Fibroblast of skin of back (primary cell): ENCODE measurements at regions not wholly inside any gene's neighbourhood (a gene's known extent, or its start where the extent isn't known, plus 50 kb on each side); places are given as distances from the start of the nearest gene placed in this dataset.

Experiments used
- DNase-seq: peaks from one replicate; pipeline ENCODE4 v3.0.0-alpha.2; 2013

GRCh38 chr4:175378372-175378771 lies 433.7 kb downstream of the GPM6A start:
- DNase-seq, result no peak

- DNase-seq, result no peak
Measured at GRCh38 chr4:175380841-175381240, 431.2 kb downstream of the GPM6A start.

- DNase-seq, result no peak
Measured at GRCh38 chr4:175385797-175386196, 426.3 kb downstream of the GPM6A start.

GRCh38 chr4:175386776-175387507 lies 425.1 kb downstream of the GPM6A start:
- no peak for DNase-seq

- no peak for DNase-seq
Measured at GRCh38 chr4:175394208-175394607, 417.9 kb downstream of the GPM6A start.

GRCh38 chr4:175405961-175406360 lies 406.1 kb downstream of the GPM6A start:
- DNase-seq, result no peak

- DNase-seq, result no peak
Measured at GRCh38 chr4:175407926-175408325, 404.1 kb downstream of the GPM6A start.

- peak; percentile 27 for DNase-seq
Measured at GRCh38 chr4:175411251-175411650, 400.8 kb downstream of the GPM6A start.

GRCh38 chr4:175412161-175412560 lies 399.9 kb downstream of the GPM6A start:
- DNase-seq, result peak; percentile 31

GRCh38 chr4:175412746-175413145 lies 399.3 kb downstream of the GPM6A start:
- DNase-seq, result peak; percentile 72

GRCh38 chr4:175413561-175413960 lies 398.5 kb downstream of the GPM6A start:
- DNase-seq, result no peak

GRCh38 chr4:175414602-175415001 lies 397.5 kb downstream of the GPM6A start:
- no peak for DNase-seq

GRCh38 chr4:175418516-175418915 lies 393.5 kb downstream of the GPM6A start:
- peak; percentile 60 for DNase-seq

- DNase-seq, result peak; percentile 99
Measured at GRCh38 chr4:175419236-175419718, 392.8 kb downstream of the GPM6A start.

GRCh38 chr4:175421506-175421905 lies 390.6 kb downstream of the GPM6A start:
- peak; percentile 75 for DNase-seq

- peak; percentile 94 for DNase-seq
Measured at GRCh38 chr4:175422331-175422730, 389.7 kb downstream of the GPM6A start.

- DNase-seq, result no peak
Measured at GRCh38 chr4:175424111-175424510, 388.0 kb downstream of the GPM6A start.

- DNase-seq, result no peak
Measured at GRCh38 chr4:175427751-175428150, 384.3 kb downstream of the GPM6A start.

- DNase-seq, result no peak
Measured at GRCh38 chr4:175431694-175432093, 380.4 kb downstream of the GPM6A start.

- no peak for DNase-seq
Measured at GRCh38 chr4:175435381-175435783, 376.7 kb downstream of the GPM6A start.

GRCh38 chr4:175436196-175436595 lies 375.9 kb downstream of the GPM6A start:
- no peak for DNase-seq

- DNase-seq, result no peak
Measured at GRCh38 chr4:175440786-175441185, 371.3 kb downstream of the GPM6A start.

GRCh38 chr4:175441256-175441655 lies 370.8 kb downstream of the GPM6A start:
- no peak for DNase-seq

- DNase-seq, result no peak
Measured at GRCh38 chr4:175443547-175443946, 368.5 kb downstream of the GPM6A start.

- no peak for DNase-seq
Measured at GRCh38 chr4:175444512-175444911, 367.6 kb downstream of the GPM6A start.
